HEK293T (cell line): ENCODE measurements at regions not wholly inside any gene's neighbourhood (a gene's known extent, or its start where the extent isn't known, plus 50 kb on each side); places are given as distances from the start of the nearest gene placed in this dataset.
"Not testable (repeated sequence)": the region's sequence is repeated elsewhere in the genome, so short reads cannot be mapped to it uniquely, and the experiment has no call there.

Experiments
- BHLHE40 ChIP-seq: fragments of 450-650 bp; IDR thresholded peaks from 2 replicates; pipeline ENCODE4 v1.6.1; 2016; ENCODE audit warnings: mild to moderate bottlenecking, moderate library complexity, borderline replicate concordance
- CTBP1 ChIP-seq: fragments of 450-650 bp; IDR thresholded peaks from 2 replicates; pipeline ENCODE4 v1.6.1; 2016; ENCODE audit warnings: borderline replicate concordance
- ELF4 ChIP-seq: fragments of 450-650 bp; IDR thresholded peaks from 2 replicates; pipeline ENCODE4 v1.6.1; 2017; ENCODE audit warnings: antibody characterized with exemption
- FOXA1 ChIP-seq: fragments of 450-650 bp; IDR thresholded peaks from 2 replicates; pipeline ENCODE4 v1.6.1; 2016; ENCODE audit warnings: mild to moderate bottlenecking
- FOXK2 ChIP-seq: fragments of 450-650 bp; IDR thresholded peaks from 2 replicates; pipeline ENCODE4 v1.6.1; 2016; ENCODE audit warnings: mild to moderate bottlenecking
- FOXM1 ChIP-seq: fragments of 450-650 bp; IDR thresholded peaks from 2 replicates; pipeline ENCODE4 v1.6.1; 2017; ENCODE audit warnings: mild to moderate bottlenecking, borderline replicate concordance
- HDGF ChIP-seq: fragments of 450-650 bp; IDR thresholded peaks from 2 replicates; pipeline ENCODE4 v1.6.1; 2017; ENCODE audit warnings: antibody characterized with exemption, borderline replicate concordance
- LEF1 ChIP-seq: fragments of 450-650 bp; IDR thresholded peaks from 2 replicates; pipeline ENCODE4 v1.6.1; 2017; ENCODE audit warnings: mild to moderate bottlenecking, borderline replicate concordance
- NFRKB ChIP-seq: fragments of 450-650 bp; IDR thresholded peaks from 2 replicates; pipeline ENCODE4 v1.6.1; 2016; ENCODE audit warnings: mild to moderate bottlenecking, moderate library complexity
- SP1 ChIP-seq: fragments of 450-650 bp; IDR thresholded peaks from 2 replicates; pipeline ENCODE4 v1.6.1; 2017
- SUZ12 ChIP-seq: fragments of 450-650 bp; IDR thresholded peaks from 2 replicates; pipeline ENCODE4 v1.6.1; 2016; ENCODE audit warnings: mild to moderate bottlenecking
- TARDBP ChIP-seq: fragments of 450-650 bp; IDR thresholded peaks from 2 replicates; pipeline ENCODE4 v1.6.1; 2016
- ZNF384 ChIP-seq: fragments of 450-650 bp; IDR thresholded peaks from 2 replicates; pipeline ENCODE4 v1.6.1; 2016
- TF ChIP-seq, protein P1 (sequence below): fragments of 450-650 bp; IDR thresholded peaks from 2 replicates; pipeline ENCODE4 v1.6.1; 2016

DNA sequence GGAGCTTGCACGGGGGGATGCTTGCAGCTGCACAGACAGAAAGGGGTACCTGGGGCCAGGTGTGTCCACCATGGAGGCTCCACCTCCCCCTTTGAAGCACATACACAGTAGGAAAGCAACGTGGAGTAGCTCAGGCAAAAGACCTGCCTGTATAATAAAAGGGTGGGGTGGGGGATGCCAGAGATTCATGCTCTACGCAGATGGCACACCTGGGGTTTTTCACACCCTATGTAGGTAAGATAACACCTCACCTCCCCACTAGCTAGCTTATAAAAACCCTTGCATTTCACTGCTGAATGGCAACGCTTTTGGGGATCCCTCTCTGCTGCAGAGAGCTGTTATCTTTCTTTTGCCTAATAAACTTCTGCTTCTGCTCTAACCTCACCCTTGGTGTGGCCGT lies 317.3 kb downstream of the KLF13 start:
- TF ChIP-seq BHLHE40, ELF4, SP1, FOXA1, HDGF, FOXK2, NFRKB, LEF1, CTBP1, ZNF384, SUZ12, TARDBP, FOXM1: not testable (repeated sequence)
- TF ChIP-seq, protein P1, sequence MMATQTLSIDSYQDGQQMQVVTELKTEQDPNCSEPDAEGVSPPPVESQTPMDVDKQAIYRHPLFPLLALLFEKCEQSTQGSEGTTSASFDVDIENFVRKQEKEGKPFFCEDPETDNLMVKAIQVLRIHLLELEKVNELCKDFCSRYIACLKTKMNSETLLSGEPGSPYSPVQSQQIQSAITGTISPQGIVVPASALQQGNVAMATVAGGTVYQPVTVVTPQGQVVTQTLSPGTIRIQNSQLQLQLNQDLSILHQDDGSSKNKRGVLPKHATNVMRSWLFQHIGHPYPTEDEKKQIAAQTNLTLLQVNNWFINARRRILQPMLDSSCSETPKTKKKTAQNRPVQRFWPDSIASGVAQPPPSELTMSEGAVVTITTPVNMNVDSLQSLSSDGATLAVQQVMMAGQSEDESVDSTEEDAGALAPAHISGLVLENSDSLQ: not testable (repeated sequence)
